ENCODE measurements at regions not wholly inside any gene's neighbourhood (a gene's known extent, or its start where the extent isn't known, plus 50 kb on each side); places are given as distances from the start of the nearest gene placed in this dataset.

DNA sequence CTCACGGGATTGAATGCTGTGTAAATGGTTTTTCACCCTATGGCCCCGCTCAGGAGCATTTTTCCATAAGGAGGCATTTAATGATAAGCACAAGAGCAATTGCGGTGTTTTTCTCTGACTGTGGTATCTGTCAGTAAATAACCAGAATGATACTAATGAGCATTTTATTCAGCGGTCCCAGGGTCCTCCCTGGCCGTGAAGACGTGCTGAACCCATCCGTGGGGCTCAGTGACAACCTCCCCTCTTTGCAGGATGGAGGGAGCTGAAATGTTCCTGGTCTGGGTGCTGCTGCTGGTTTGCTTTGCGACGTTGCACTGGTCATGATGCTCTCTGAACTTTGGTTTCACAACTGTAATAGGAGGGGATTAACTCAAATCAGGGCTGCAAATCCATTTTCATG, 625.6 kb downstream of the AACS start:
- TF ChIP-seq, protein P1, sequence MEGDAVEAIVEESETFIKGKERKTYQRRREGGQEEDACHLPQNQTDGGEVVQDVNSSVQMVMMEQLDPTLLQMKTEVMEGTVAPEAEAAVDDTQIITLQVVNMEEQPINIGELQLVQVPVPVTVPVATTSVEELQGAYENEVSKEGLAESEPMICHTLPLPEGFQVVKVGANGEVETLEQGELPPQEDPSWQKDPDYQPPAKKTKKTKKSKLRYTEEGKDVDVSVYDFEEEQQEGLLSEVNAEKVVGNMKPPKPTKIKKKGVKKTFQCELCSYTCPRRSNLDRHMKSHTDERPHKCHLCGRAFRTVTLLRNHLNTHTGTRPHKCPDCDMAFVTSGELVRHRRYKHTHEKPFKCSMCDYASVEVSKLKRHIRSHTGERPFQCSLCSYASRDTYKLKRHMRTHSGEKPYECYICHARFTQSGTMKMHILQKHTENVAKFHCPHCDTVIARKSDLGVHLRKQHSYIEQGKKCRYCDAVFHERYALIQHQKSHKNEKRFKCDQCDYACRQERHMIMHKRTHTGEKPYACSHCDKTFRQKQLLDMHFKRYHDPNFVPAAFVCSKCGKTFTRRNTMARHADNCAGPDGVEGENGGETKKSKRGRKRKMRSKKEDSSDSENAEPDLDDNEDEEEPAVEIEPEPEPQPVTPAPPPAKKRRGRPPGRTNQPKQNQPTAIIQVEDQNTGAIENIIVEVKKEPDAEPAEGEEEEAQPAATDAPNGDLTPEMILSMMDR (conservative IDR thresholded peaks at IDR 0.05) = no peak
- no peak for TF ChIP-seq ZFX (IDR thresholded peaks at IDR 0.05)
